NCI-H2029 (cell line): ENCODE measurements at regions not wholly inside any gene's neighbourhood (a gene's known extent, or its start where the extent isn't known, plus 50 kb on each side); places are given as distances from the start of the nearest gene placed in this dataset.
"Not testable (repeated sequence)": the region's sequence is repeated elsewhere in the genome, so short reads cannot be mapped to it uniquely, and the experiment has no call there.

Source experiments
- DNase-seq: peaks from one replicate; lab custom pipeline; 2025; lab: John Stamatoyannopoulos, UW

GRCh38 chr1:95770581-95770980, 536.6 kb downstream of the RWDD3 start:
- no peak for DNase-seq

GRCh38 chr1:95778217-95778616, 544.2 kb downstream of the RWDD3 start:
- DNase-seq, result no peak

- DNase-seq, result no peak
Measured at GRCh38 chr1:95780836-95781235, 546.8 kb downstream of the RWDD3 start.

GRCh38 chr1:95790136-95790535, 556.1 kb downstream of the RWDD3 start:
- DNase-seq, result no peak

- no peak for DNase-seq
Measured at GRCh38 chr1:95793893-95794292, 559.9 kb downstream of the RWDD3 start.

- not testable (repeated sequence) for DNase-seq
Measured at GRCh38 chr1:95797761-95798160, 563.8 kb downstream of the RWDD3 start.

- DNase-seq, result no peak
Measured at GRCh38 chr1:95806171-95806570, 572.2 kb downstream of the RWDD3 start.

- DNase-seq, result no peak
Measured at GRCh38 chr1:95809391-95809790, 575.4 kb downstream of the RWDD3 start.

GRCh38 chr1:95815511-95815910, 581.5 kb downstream of the RWDD3 start:
- DNase-seq, result no peak

GRCh38 chr1:95829556-95829955, 595.5 kb downstream of the RWDD3 start:
- DNase-seq, result no peak

- no peak for DNase-seq
Measured at GRCh38 chr1:95832370-95832769, 598.4 kb downstream of the RWDD3 start.

GRCh38 chr1:95849439-95849838, 615.4 kb downstream of the RWDD3 start:
- DNase-seq, result no peak

- no peak for DNase-seq
Measured at GRCh38 chr1:95850165-95850649, 616.2 kb downstream of the RWDD3 start.

- no peak for DNase-seq
Measured at GRCh38 chr1:95850763-95851162, 616.8 kb downstream of the RWDD3 start.

GRCh38 chr1:95852483-95853070, 618.6 kb downstream of the RWDD3 start:
- no peak for DNase-seq

GRCh38 chr1:95854457-95854856, 620.4 kb downstream of the RWDD3 start:
- DNase-seq, result no peak

GRCh38 chr1:95863086-95863485, 629.1 kb downstream of the RWDD3 start:
- DNase-seq, result no peak

- no peak for DNase-seq
Measured at GRCh38 chr1:95865769-95866168, 631.8 kb downstream of the RWDD3 start.

- no peak for DNase-seq
Measured at GRCh38 chr1:95876276-95876675, 642.3 kb downstream of the RWDD3 start.

- DNase-seq, result no peak
Measured at GRCh38 chr1:95879498-95880050, 645.6 kb downstream of the RWDD3 start.

GRCh38 chr1:95888941-95889390, 655.0 kb downstream of the RWDD3 start:
- DNase-seq, result no peak

GRCh38 chr1:95889400-95889799, 655.4 kb downstream of the RWDD3 start:
- no peak for DNase-seq

GRCh38 chr1:95893921-95894320, 659.9 kb downstream of the RWDD3 start:
- no peak for DNase-seq

GRCh38 chr1:95903060-95903459, 669.0 kb downstream of the RWDD3 start:
- no peak for DNase-seq
